Mammary epithelial cell (primary cell): ENCODE measurements at regions not wholly inside any gene's neighbourhood (a gene's known extent, or its start where the extent isn't known, plus 50 kb on each side); places are given as distances from the start of the nearest gene placed in this dataset.
A peak's percentile ranks its signal among the peaks of the same experiment; 100 is the strongest.

Experiments used
- CTCF ChIP-seq, 2 donors: IDR thresholded peaks in 1 of 2; conservative IDR thresholded peaks in 1 of 2; 2 replicates each; pipeline ENCODE4 v1.5.1; 2011 to 2012; ENCODE audit warnings: inconsistent platforms in 2 of 2, low read length in 2 of 2, mild to moderate bottlenecking in 2 of 2, control low read depth in 1 of 2, low read depth in 1 of 2; ENCODE audit not compliant: insufficient read depth in 1 of 2; ENCODE audit errors: extremely low read depth in 1 of 2
- EZH2 ChIP-seq: IDR thresholded peaks from 2 replicates; pipeline ENCODE4 v1.6.1; 2012; ENCODE audit warnings: low read length, inconsistent platforms, borderline replicate concordance

- TF ChIP-seq EZH2 (no peak), CTCF (conservative IDR thresholded peaks at IDR 0.05 in 1 of 2, IDR thresholded peaks at IDR 0.05 in 1 of 2; ENCODE audit: extremely low read depth in 1 of 2, insufficient read depth in 1 of 2, low read depth in 1 of 2, low read length in 2 of 2) (peak; percentile 85 to 93)
Observed at GRCh38 chr7:34430456-34430855, 227.6 kb upstream of the NPSR1 start.
